ENCODE measurements at regions not wholly inside any gene's neighbourhood (a gene's known extent, or its start where the extent isn't known, plus 50 kb on each side); places are given as distances from the start of the nearest gene placed in this dataset.

- no peak for TF ChIP-seq EP300 (IDR thresholded peaks at IDR 0.05; ENCODE audit: borderline replicate concordance)
- TF ChIP-seq FOXM1 (IDR thresholded peaks at IDR 0.05; ENCODE audit: borderline replicate concordance, low read depth) = no peak
- TF ChIP-seq TCF12 (IDR thresholded peaks at IDR 0.05; ENCODE audit: low read depth) = no peak
- no peak for TF ChIP-seq ZBTB7A (IDR thresholded peaks at IDR 0.05; ENCODE audit: low read depth)
- no peak for TF ChIP-seq NFIC (IDR thresholded peaks at IDR 0.05)
- TF ChIP-seq REST (IDR thresholded peaks at IDR 0.05; ENCODE audit: low read depth) = no peak
- no peak for TF ChIP-seq EGR1 (IDR thresholded peaks at IDR 0.05)
- no peak for TF ChIP-seq TAF1 (IDR thresholded peaks at IDR 0.05; ENCODE audit: low read depth)
- no peak for TF ChIP-seq MAX (IDR thresholded peaks at IDR 0.05)
Observed at GRCh38 chr15:47565949-47566348, 151.4 kb upstream of the SEMA6D start.

GRCh38 chr15:47566610-47567009, 150.7 kb upstream of the SEMA6D start:
- TF ChIP-seq MAX (IDR thresholded peaks at IDR 0.05) = no peak
- TF ChIP-seq USF1 (IDR thresholded peaks at IDR 0.05) = no peak
- no peak for TF ChIP-seq EP300 (IDR thresholded peaks at IDR 0.05; ENCODE audit: borderline replicate concordance)
- no peak for TF ChIP-seq FOXM1 (IDR thresholded peaks at IDR 0.05; ENCODE audit: borderline replicate concordance, low read depth)
- no peak for TF ChIP-seq TAF1 (IDR thresholded peaks at IDR 0.05; ENCODE audit: low read depth)

GRCh38 chr15:47568030-47568429, 149.3 kb upstream of the SEMA6D start:
- TF ChIP-seq EP300 (IDR thresholded peaks at IDR 0.05; ENCODE audit: borderline replicate concordance) = no peak
- TF ChIP-seq NFIC (IDR thresholded peaks at IDR 0.05) = no peak

- TF ChIP-seq EP300 (IDR thresholded peaks at IDR 0.05; ENCODE audit: borderline replicate concordance) (no peak), TCF12 (IDR thresholded peaks at IDR 0.05; ENCODE audit: low read depth) (no peak), TEAD4 (IDR thresholded peaks at IDR 0.05) (no peak), CREB1 (IDR thresholded peaks at IDR 0.05; ENCODE audit: low read depth) (no peak), NFIC (IDR thresholded peaks at IDR 0.05) (no peak), YY1 (IDR thresholded peaks at IDR 0.05; ENCODE audit: low read depth) (no peak), EGR1 (IDR thresholded peaks at IDR 0.05) (no peak), CEBPB (IDR thresholded peaks at IDR 0.05) (no peak), REST (IDR thresholded peaks at IDR 0.05; ENCODE audit: low read depth) (no peak), ZBTB7A (IDR thresholded peaks at IDR 0.05; ENCODE audit: low read depth) (no peak), MAX (IDR thresholded peaks at IDR 0.05) (no peak)
Observed at GRCh38 chr15:47570044-47570443, 147.3 kb upstream of the SEMA6D start.

DNA sequence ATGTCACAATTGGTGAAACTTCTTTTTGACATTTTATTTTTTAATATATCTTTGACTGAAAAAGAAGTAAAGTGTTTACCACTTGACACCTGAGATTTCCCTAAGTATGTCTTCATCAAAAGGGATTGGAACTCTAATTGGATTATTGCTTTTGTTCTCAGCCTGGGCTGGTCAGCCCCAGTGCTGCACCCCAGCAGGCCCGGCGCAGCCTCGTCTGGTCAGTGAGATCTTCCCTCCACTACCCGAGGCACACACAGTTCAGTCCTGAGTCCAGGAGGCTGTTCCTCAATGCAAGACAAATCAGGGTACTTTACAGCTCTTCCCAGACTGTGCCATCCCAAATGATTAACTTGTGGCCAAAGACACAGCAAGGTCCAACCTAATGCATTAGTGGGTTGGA, 146.9 kb upstream of the SEMA6D start:
- TF ChIP-seq CREB1 (IDR thresholded peaks at IDR 0.05; ENCODE audit: low read depth) (no peak), FOXM1 (IDR thresholded peaks at IDR 0.05; ENCODE audit: borderline replicate concordance, low read depth) (no peak), RAD21 (IDR thresholded peaks at IDR 0.05; ENCODE audit: low read depth) (no peak), USF1 (IDR thresholded peaks at IDR 0.05) (no peak), TEAD4 (IDR thresholded peaks at IDR 0.05) (no peak), TAF1 (IDR thresholded peaks at IDR 0.05; ENCODE audit: low read depth) (no peak), CEBPB (IDR thresholded peaks at IDR 0.05) (no peak)

DNA sequence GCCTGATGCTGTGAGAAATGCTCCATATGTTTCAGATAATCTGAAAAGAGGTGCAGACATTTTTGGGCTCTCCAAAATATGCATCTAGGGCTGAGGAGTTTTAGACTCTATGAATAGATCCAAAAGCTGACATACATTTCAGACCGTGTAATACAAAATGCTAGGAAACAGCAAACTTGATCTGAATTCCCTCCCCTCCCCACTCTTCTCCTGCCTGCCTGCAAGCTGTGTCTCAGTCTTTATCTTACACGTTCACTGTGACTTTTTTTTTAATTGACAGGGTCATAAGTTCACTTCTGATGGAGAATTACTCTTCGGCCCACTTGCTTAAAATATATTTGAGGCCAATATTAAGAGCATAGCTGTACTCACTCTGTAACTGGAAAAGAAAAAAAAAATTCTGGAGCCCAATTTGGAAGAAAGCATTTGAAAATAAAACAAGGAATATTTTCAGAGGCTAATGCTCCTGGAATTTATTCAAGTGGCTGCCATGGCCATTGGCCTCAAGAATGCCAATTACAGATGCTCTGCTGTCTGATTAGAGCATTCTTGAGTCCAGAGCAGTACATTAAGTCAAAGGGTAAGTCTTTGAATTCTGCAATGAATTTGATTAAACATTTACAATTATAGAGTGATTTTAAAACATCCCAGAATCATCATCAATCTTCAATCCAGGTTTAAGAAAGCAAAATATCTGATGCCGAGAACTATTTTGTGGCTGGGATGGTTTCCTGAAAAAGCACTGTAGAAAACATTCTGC, 146.2 kb upstream of the SEMA6D start:
- TF ChIP-seq CREB1 (IDR thresholded peaks at IDR 0.05; ENCODE audit: low read depth) = no peak
- TF ChIP-seq TEAD4 (IDR thresholded peaks at IDR 0.05) = no peak
- no peak for TF ChIP-seq CEBPB (IDR thresholded peaks at IDR 0.05)
- no peak for TF ChIP-seq TAF1 (IDR thresholded peaks at IDR 0.05; ENCODE audit: low read depth)
- no peak for TF ChIP-seq NFIC (IDR thresholded peaks at IDR 0.05)
- TF ChIP-seq FOXM1 (IDR thresholded peaks at IDR 0.05; ENCODE audit: borderline replicate concordance, low read depth) = no peak
- TF ChIP-seq TCF12 (IDR thresholded peaks at IDR 0.05; ENCODE audit: low read depth) = no peak
- no peak for TF ChIP-seq USF1 (IDR thresholded peaks at IDR 0.05)
- TF ChIP-seq REST (IDR thresholded peaks at IDR 0.05; ENCODE audit: low read depth) = no peak
- TF ChIP-seq EP300 (IDR thresholded peaks at IDR 0.05; ENCODE audit: borderline replicate concordance) = no peak
- no peak for TF ChIP-seq EGR1 (IDR thresholded peaks at IDR 0.05)
- no peak for TF ChIP-seq RAD21 (IDR thresholded peaks at IDR 0.05; ENCODE audit: low read depth)
- TF ChIP-seq ZBTB7A (IDR thresholded peaks at IDR 0.05; ENCODE audit: low read depth) = no peak
- no peak for TF ChIP-seq MAX (IDR thresholded peaks at IDR 0.05)
- TF ChIP-seq YY1 (IDR thresholded peaks at IDR 0.05; ENCODE audit: low read depth) = no peak
